ENCODE measurements at regions not wholly inside any gene's neighbourhood (a gene's known extent, or its start where the extent isn't known, plus 50 kb on each side); places are given as distances from the start of the nearest gene placed in this dataset.
"Not testable (repeated sequence)": the region's sequence is repeated elsewhere in the genome, so short reads cannot be mapped to it uniquely, and the experiment has no call there.

- DNase-seq (ENCODE audit: low read depth): no peak
Measured at GRCh38 chr13:100811928-100812327, 137.3 kb upstream of the TMTC4 start.

- no peak for DNase-seq (ENCODE audit: low read depth)
Measured at GRCh38 chr13:100811024-100811865, 136.7 kb upstream of the TMTC4 start.

- no peak for DNase-seq (ENCODE audit: low read depth)
Measured at GRCh38 chr13:100810481-100810880, 135.9 kb upstream of the TMTC4 start.

GRCh38 chr13:100809856-100810255 is 135.3 kb upstream of the TMTC4 start:
- no peak for DNase-seq (ENCODE audit: low read depth)

GRCh38 chr13:100809129-100809390 is 134.5 kb upstream of the TMTC4 start:
- no peak for DNase-seq (ENCODE audit: low read depth)

GRCh38 chr13:100808330-100809128 is 133.9 kb upstream of the TMTC4 start:
- no peak for DNase-seq (ENCODE audit: low read depth)

- no peak for DNase-seq (ENCODE audit: low read depth)
Measured at GRCh38 chr13:100803091-100803490, 128.5 kb upstream of the TMTC4 start.

DNA sequence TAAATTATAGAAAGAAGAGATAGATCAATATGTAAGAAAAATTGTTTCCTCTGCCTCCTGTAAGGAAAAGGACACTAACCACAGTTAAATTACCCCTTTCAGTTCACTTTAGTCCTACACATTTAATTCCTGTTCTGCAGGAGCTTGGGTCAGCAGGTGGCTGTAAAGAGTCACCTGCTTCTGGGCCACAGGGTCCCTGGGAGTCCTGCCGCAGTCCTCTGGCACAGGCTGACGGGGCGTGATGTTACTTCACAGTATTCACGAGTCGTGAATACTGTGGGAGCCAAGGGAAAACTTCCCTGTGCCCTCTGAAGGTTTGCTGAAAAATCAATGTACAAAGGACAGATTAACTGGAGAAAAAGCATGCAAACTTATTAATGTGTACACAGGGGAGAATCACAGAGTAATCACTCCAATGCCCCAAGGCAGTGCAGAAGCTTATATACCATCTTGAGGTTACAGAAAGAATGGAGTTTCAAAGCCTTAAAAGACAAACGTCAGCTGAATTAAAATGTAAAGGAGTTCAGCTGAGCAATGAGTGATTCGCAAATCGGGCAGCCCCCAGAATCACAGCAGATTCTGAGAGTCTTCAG is 125.8 kb upstream of the TMTC4 start:
- no peak for DNase-seq (ENCODE audit: low read depth)

- DNase-seq (ENCODE audit: low read depth): no peak
Measured at GRCh38 chr13:100798739-100799361, 124.3 kb upstream of the TMTC4 start.

- DNase-seq (ENCODE audit: low read depth): no peak
Measured at GRCh38 chr13:100797921-100798320, 123.3 kb upstream of the TMTC4 start.

- DNase-seq (ENCODE audit: low read depth): no peak
Measured at GRCh38 chr13:100796463-100796862, 121.9 kb upstream of the TMTC4 start.

GRCh38 chr13:100794575-100794974 is 120.0 kb upstream of the TMTC4 start:
- no peak for DNase-seq (ENCODE audit: low read depth)

DNA sequence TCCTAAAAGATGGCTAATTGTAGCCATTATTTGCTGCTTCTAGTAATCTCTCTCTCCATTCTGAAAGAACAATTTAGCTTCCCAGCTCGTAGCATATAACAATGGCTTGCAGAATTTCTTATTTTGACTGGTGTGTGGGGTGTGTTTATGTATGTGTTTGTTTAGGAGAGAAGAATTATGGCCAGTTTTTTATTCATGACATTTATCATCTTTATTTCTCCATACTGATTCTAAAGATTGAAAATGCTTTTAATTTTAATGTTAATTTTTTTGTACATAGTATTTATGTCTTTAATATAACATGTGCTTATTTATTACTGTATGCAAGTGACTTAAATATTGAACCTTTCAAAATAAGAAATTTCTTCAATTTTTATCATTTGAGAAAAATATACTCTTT is 115.8 kb upstream of the TMTC4 start:
- no peak for DNase-seq (ENCODE audit: low read depth)

DNA sequence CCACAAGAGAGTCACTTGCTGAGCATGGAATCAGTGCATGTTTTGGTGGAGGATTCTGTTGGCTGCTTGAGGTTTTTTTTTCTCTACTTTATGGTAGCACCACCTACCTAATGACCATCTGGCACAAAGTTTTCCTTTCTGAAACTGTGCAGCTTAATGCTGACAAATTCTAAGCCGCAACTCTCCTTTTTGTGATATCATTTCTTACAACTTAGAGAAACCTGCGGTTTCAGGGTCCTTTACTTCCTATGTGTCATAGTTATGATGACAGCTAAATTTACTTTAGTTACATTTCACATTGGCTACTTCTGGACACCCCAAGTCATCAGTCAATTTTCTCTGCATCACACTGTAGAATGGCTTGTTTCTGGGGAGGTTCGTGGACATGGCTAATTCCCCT is 115.4 kb upstream of the TMTC4 start:
- no peak for DNase-seq (ENCODE audit: low read depth)

GRCh38 chr13:100789481-100789880 is 114.9 kb upstream of the TMTC4 start:
- no peak for DNase-seq (ENCODE audit: low read depth)

DNA sequence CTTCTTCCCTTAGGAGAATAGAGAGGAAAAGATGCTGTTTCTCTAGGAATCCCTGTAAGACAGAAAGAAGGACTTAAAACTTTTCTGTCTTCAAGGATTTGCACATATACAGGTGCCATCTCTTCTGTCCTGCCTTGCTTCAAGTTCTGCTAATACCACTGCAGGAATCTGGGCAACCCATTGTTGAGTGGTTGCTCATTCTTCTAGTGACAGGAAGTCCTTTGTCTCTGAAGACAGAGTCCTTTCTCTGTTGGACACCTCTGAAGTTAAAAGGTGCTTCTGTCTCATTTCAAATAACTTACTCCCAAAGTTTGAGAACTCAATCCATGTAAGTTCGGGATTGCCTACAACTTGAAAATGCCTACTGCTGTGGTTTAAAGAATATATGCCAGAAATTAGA is 114.4 kb upstream of the TMTC4 start:
- DNase-seq (ENCODE audit: low read depth): no peak

DNA sequence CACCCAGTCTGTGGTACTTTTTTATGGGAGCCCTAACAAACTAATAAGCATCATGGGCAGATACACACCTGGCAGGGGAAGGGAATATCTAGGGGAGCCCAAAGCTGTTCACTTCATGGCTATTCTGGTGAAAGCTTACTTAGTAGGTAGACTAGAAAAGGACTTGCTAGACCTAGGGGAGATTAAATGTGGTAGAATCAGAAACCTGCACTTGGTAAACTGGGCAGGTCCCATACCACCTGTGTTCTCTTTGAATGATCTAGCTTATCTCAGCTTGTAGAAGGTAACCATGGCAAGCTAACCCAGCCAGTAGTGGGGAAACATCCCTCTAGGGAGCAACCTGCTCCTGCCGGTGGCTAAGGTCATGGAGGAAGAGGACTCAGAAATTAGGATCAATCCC is 113.9 kb upstream of the TMTC4 start:
- no peak for DNase-seq (ENCODE audit: low read depth)

- no peak for DNase-seq (ENCODE audit: low read depth)
Measured at GRCh38 chr13:100787899-100788298, 113.3 kb upstream of the TMTC4 start.

DNA sequence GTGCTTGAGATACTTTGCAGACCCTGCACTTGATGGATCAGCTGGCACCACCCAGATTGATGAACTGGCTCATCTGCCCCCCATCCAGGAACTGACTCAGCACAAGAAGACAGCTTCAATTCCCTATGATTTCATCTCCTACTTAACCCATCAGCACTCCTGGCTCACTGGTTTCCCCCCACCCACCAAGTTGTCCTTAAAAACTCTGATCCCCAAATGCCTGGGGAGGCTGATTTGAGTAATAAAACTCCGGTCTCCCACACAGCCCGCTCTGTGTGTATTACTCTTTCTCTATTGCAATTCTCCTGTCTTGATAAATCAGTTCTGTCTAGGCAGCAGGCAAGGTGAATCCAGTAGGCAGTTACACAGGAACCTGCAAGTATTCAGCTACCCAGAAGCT is 102.1 kb upstream of the TMTC4 start:
- not testable (repeated sequence) for DNase-seq (ENCODE audit: low read depth)

- no peak for DNase-seq (ENCODE audit: low read depth)
Measured at GRCh38 chr13:100773923-100774663, 99.5 kb upstream of the TMTC4 start.

DNA sequence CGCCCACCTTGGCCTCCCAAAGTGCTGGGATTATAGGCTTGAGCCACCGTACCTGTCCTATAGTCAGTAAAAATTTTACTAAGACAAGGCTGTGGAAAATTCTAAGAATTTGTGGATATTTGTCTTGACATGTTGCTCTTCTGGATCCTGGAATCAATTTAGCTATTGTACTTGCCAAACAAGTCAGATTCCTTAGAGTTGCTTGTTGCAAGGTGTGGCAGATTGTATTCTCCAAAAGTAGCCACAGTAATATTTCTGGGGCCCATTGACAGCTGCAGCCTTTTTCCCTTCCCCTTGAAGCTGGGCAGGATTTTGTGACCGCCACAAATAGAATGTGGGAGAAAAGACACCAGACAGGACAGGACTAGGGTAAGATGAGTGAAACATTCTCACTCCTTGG is 98.8 kb upstream of the TMTC4 start:
- no peak for DNase-seq (ENCODE audit: low read depth)

DNA sequence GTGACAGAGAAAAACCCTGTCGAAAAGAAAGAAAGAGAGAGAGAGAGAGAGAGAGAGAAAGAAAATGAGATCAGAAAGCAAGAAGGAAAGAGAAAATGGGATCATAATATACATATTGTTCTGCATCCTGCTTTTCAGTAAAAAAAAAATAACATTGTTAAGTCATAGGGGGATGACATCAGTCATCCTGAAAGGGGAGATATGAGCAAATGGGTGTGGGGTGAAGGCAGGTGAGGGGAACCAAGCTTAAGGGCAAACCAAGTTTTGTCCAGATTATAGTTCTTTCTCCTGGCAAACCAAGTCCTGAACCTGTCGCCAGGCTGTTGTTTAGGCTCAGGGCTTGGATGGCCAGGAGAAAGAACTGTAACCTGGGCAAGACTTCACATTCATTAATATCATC is 92.6 kb upstream of the TMTC4 start:
- DNase-seq (ENCODE audit: low read depth): no peak

Data from EH (cell line).